Uterus (tissue), 3 donors: ENCODE measurements at regions not wholly inside any gene's neighbourhood (a gene's known extent, or its start where the extent isn't known, plus 50 kb on each side); places are given as distances from the start of the nearest gene placed in this dataset.

Experiments
- DNase-seq, 2 donors: peaks; one replicate each; pipeline ENCODE4 v3.0.0-alpha.2; 2019 to 2020
- H3K27ac ChIP-seq, 2 donors: fragments of 200-600 bp; sonication (generic); 1 replicate in 1 of 2; 2 replicates in 1 of 2; pipeline ENCODE4 v1.5.1; 2016 to 2018
- H3K27me3 ChIP-seq, 2 donors: fragments of 200-600 bp; sonication (generic); one replicate each; pipeline ENCODE4 v1.5.1; 2018 to 2019; ENCODE audit warnings: control low read depth in 1 of 2
- H3K36me3 ChIP-seq, 2 donors: fragments of 200-600 bp; sonication (generic); one replicate each; pipeline ENCODE4 v1.5.1; 2019; ENCODE audit warnings: control low read depth in 1 of 2
- H3K4me1 ChIP-seq, 2 donors: fragments of 200-600 bp; sonication (generic); one replicate each; pipeline ENCODE4 v1.5.1; 2018 to 2019; ENCODE audit warnings: control low read depth in 1 of 2
- H3K4me3 ChIP-seq, 2 donors: fragments of 200-600 bp; sonication (generic); 1 replicate in 1 of 2; 2 replicates in 1 of 2; pipeline ENCODE4 v1.5.1; 2018 to 2019; ENCODE audit warnings: mild to moderate bottlenecking in 1 of 2
- H3K9me3 ChIP-seq, 2 donors: fragments of 200-600 bp; sonication (generic); one replicate each; pipeline ENCODE4 v1.5.1; 2019; ENCODE audit warnings: control low read depth in 1 of 2
- POLR2A ChIP-seq, 2 donors: fragments of 450-650 bp; IDR thresholded peaks; one replicate each; pipeline ENCODE4 v1.6.1; 2016; ENCODE audit warnings: antibody characterized with exemption in 2 of 2, mild to moderate bottlenecking in 1 of 2, moderate library complexity in 1 of 2
- intact Hi-C: fragments of 100-400 bp; cut with DNase I; formaldehyde crosslinking; loops from one replicate; pipeline ENCODE4 v1.15.1; 2023; ENCODE audit warnings: low total_unique reads
- TF ChIP-seq, protein P1 (sequence below), 4 experiments: fragments of 200-600 bp in 2 of 4; fragments of 450-650 bp in 2 of 4; sonication (generic) in 2 of 4; IDR thresholded peaks; one replicate each; pipeline ENCODE4 v1.5.1; 2016 to 2019; ENCODE audit warnings: antibody characterized with exemption in 4 of 4, mild to moderate bottlenecking in 2 of 4, moderate library complexity in 1 of 4
- donor health status: DM: yes; HTN: yes; CAD: no.

DNA sequence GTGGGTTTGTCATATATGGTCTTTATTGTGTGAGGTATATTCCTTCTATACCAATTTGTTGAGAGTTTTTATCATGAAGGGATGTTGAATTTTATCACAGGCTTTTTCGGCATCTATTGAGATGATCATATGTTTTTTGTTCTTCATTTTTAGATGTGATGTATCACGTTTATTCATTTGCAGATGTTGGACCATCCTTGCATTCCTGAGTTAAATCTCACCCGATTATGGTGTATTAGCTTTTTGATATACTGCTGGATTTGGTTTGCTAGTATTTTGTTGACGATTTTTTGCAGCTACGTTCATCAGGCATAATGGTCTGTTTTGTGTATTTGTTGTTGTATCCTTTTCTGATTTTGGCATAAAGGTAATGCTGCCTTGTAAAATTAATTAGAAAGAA, 311.0 kb downstream of the PTEN start:
- intact Hi-C loops: no loop called here

DNA sequence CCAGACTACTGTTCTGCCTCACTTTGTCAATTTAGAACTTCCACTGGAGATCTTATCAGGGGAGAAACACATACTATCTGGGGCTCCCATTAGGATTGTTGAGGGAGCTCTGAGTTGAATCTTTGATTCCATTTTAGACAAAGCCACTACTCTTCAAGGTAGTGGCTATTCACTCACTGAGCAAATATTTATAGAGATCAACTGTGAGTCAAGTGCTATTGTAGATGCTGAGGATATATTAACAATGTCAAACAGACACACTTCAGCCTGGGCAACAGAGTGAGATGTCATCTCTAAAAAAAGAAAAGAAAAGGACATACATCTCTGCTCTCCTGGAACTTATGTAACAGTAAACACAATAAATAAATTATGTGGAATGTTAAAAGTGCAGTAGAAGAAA, 315.3 kb downstream of the PTEN start:
- Histone ChIP-seq H3K9me3 (peaks cover 0 to 5% of the 10 kb centered on the region in 2 donors), H3K36me3 (no peaks in the 10 kb centered on the region), H3K27me3 (no peaks in the 10 kb centered on the region), H3K27ac (no peak overlapping the region), H3K4me1 (no peaks in the 10 kb centered on the region), H3K4me3 (no peak overlapping the region)
- DNase-seq: no peak
- no peak for TF ChIP-seq POLR2A (IDR thresholded peaks at IDR 0.05)
- TF ChIP-seq, protein P1, sequence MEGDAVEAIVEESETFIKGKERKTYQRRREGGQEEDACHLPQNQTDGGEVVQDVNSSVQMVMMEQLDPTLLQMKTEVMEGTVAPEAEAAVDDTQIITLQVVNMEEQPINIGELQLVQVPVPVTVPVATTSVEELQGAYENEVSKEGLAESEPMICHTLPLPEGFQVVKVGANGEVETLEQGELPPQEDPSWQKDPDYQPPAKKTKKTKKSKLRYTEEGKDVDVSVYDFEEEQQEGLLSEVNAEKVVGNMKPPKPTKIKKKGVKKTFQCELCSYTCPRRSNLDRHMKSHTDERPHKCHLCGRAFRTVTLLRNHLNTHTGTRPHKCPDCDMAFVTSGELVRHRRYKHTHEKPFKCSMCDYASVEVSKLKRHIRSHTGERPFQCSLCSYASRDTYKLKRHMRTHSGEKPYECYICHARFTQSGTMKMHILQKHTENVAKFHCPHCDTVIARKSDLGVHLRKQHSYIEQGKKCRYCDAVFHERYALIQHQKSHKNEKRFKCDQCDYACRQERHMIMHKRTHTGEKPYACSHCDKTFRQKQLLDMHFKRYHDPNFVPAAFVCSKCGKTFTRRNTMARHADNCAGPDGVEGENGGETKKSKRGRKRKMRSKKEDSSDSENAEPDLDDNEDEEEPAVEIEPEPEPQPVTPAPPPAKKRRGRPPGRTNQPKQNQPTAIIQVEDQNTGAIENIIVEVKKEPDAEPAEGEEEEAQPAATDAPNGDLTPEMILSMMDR (IDR thresholded peaks at IDR 0.05): no peak
- intact Hi-C loops: no loop called here

More for the DNA sequence above, 311.0 kb downstream of the PTEN start:
- no peak overlapping the region for H3K27ac ChIP-seq
- H3K36me3 ChIP-seq: no peaks in the 10 kb centered on the region
- H3K4me3 ChIP-seq: no peak overlapping the region
- H3K9me3 ChIP-seq: peaks cover 0 to 5% of the 10 kb centered on the region in 2 donors
- no peak for DNase-seq
- no peaks in the 10 kb centered on the region for H3K4me1 ChIP-seq
- H3K27me3 ChIP-seq: no peaks in the 10 kb centered on the region
- no peak for TF ChIP-seq POLR2A (IDR thresholded peaks at IDR 0.05)
- TF ChIP-seq, protein P1 (IDR thresholded peaks at IDR 0.05): no peak

DNA sequence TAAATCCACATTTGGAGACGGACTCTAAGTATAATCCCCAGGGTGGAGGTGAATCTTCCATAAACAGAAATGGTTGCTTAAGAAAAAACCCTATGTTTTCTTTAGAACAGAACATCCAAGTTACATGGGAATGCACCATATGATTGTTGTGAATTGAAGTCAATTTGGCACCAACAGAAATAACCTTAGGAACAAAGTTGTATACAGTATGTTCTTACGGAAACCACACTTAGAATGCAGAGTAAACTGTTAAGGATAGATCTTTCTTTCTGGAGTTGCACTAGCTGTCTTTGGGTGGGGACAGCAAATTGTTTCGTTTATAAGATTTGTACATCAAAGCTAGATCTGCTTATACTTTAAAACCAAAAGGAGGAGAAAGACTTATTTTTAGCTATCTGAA, 316.4 kb downstream of the PTEN start:
- intact Hi-C loops: no loop called here
- no peaks in the 10 kb centered on the region for H3K36me3 ChIP-seq
- peaks cover 0 to 4% of the 10 kb centered on the region in 2 donors for H3K9me3 ChIP-seq
- TF ChIP-seq, protein P1 (IDR thresholded peaks at IDR 0.05): no peak
- no peak for TF ChIP-seq POLR2A (IDR thresholded peaks at IDR 0.05)
- no peaks in the 10 kb centered on the region for H3K27me3 ChIP-seq
- DNase-seq: no peak
- H3K4me1 ChIP-seq: no peaks in the 10 kb centered on the region
- H3K4me3 ChIP-seq: no peak overlapping the region
- H3K27ac ChIP-seq: no peak overlapping the region

- intact Hi-C loops: no loop called here
- Histone ChIP-seq H3K9me3 (no peaks in the 10 kb centered on the region), H3K27ac (no peak overlapping the region), H3K4me3 (no peak overlapping the region), H3K27me3 (no peaks in the 10 kb centered on the region), H3K4me1 (no peaks in the 10 kb centered on the region), H3K36me3 (no peaks in the 10 kb centered on the region)
- DNase-seq: no peak
- TF ChIP-seq, protein P1 (IDR thresholded peaks at IDR 0.05): no peak
- no peak for TF ChIP-seq POLR2A (IDR thresholded peaks at IDR 0.05)
Observed at GRCh38 chr10:88181902-88182600, 318.6 kb downstream of the PTEN start.

DNA sequence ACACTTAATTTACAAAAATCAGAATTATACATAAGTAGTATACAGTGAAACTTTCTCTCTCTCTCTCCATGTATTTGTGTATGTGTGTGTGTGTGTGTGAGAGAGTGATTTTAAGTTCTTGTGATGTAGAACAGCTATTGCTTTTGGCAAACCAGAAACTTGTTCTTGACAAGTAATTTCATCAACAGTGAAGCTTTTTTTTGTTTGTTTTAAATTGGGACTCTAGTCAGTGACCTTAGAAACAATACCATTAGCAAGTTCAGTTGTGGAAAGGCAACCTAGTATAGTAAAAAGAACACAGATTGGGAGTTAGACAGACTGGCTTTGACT, 319.1 kb downstream of the PTEN start:
- intact Hi-C loops: no loop called here
- Histone ChIP-seq H3K9me3 (no peaks in the 10 kb centered on the region), H3K4me1 (no peaks in the 10 kb centered on the region), H3K27me3 (no peaks in the 10 kb centered on the region), H3K4me3 (no peak overlapping the region), H3K27ac (no peak overlapping the region), H3K36me3 (no peaks in the 10 kb centered on the region)
- DNase-seq: no peak
- TF ChIP-seq POLR2A (IDR thresholded peaks at IDR 0.05): no peak
- TF ChIP-seq, protein P1 (IDR thresholded peaks at IDR 0.05): no peak
